ENCODE measurements at regions not wholly inside any gene's neighbourhood (a gene's known extent, or its start where the extent isn't known, plus 50 kb on each side); places are given as distances from the start of the nearest gene placed in this dataset.

GRCh38 chr4:19319607-19320006 lies 932.1 kb upstream of the SLIT2 start:
- H3K23ac ChIP-seq (ENCODE audit: low read length in 2 of 2) = no peak overlapping the region
- H4K8ac ChIP-seq (ENCODE audit: low read length) = no peak overlapping the region
- H3K4me2 ChIP-seq (ENCODE audit: low read length, poor library complexity, severe bottlenecking) = no peak overlapping the region
- H3K79me1 ChIP-seq (replicated peaks; ENCODE audit: low read length, poor library complexity, severe bottlenecking) = no peaks in the 10 kb centered on the region
- no peak overlapping the region for H2BK15ac ChIP-seq (ENCODE audit: low read depth, poor library complexity, severe bottlenecking)
- no peak for DNase-seq
- H3K4ac ChIP-seq (ENCODE audit: low read depth in 1 of 2, low read length in 2 of 2) = no peak overlapping the region
- no peak overlapping the region for H2AK5ac ChIP-seq (ENCODE audit: low read length, severe bottlenecking)
- 67% methylated on average over 1 of the region's 1 CpG for WGBS
- H3K18ac ChIP-seq (ENCODE audit: low read depth in 1 of 2, low read length in 2 of 2) = no peak overlapping the region
- H3K4me1 ChIP-seq (ENCODE audit: control insufficient read depth, insufficient read depth, low read depth, low read length) = no peaks in the 10 kb centered on the region
- no peak overlapping the region for H2AFZ ChIP-seq (ENCODE audit: low read depth, low read length)
- H3K14ac ChIP-seq (ENCODE audit: low read length in 2 of 2) = no peak overlapping the region
- H2BK5ac ChIP-seq (ENCODE audit: low read depth, low read length, poor library complexity, severe bottlenecking) = no peak overlapping the region
- H2BK120ac ChIP-seq (ENCODE audit: low read depth, low read length) = no peak overlapping the region
- H3K36me3 ChIP-seq (ENCODE audit: control insufficient read depth in 1 of 2, insufficient read depth in 2 of 2, low read depth in 1 of 2, low read length in 2 of 2) = no peaks in the 10 kb centered on the region
- no peak overlapping the region for H3K4me3 ChIP-seq (ENCODE audit: insufficient read depth in 1 of 2, low read depth in 1 of 2, low read length in 2 of 2)
- no peak overlapping the region for H2BK12ac ChIP-seq (ENCODE audit: low read length in 2 of 2)
- no peak overlapping the region for H3K9ac ChIP-seq (ENCODE audit: low read length)
- no peak overlapping the region for H4K91ac ChIP-seq (ENCODE audit: low read length)
- no peak overlapping the region for H3K27ac ChIP-seq (ENCODE audit: low read length, poor library complexity, severe bottlenecking)
- no peaks in the 10 kb centered on the region for H3K27me3 ChIP-seq (ENCODE audit: control insufficient read depth in 1 of 2, insufficient read depth in 1 of 2, low read length in 2 of 2)
- H3K9me3 ChIP-seq (ENCODE audit: control insufficient read depth, low read length) = no peaks in the 10 kb centered on the region

DNA sequence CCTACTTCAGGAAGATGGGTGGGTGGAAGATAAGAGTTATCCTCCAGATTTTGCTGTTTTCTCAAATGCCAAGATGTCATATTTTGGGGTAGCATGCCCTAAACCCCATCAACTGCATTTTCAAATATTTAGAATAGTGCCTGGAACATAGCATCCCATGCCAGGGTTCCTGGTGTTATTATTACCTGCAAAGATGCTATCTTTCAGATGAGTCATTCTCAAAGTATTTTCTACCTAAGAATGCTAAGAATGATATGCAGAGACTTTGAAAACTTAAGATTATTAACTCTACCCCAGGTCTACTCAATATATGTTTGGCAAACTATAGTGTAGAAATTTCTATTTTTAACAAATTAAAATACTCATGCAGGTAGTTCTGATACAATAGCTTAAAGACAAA lies 934.3 kb upstream of the SLIT2 start:
- Histone ChIP-seq H3K27me3 (ENCODE audit: control insufficient read depth in 1 of 2, insufficient read depth in 1 of 2, low read length in 2 of 2) (no peaks in the 10 kb centered on the region), H3K14ac (ENCODE audit: low read length in 2 of 2) (no peak overlapping the region), H3K18ac (ENCODE audit: low read depth in 1 of 2, low read length in 2 of 2) (no peak overlapping the region), H3K9ac (ENCODE audit: low read length) (no peak overlapping the region), H3K27ac (ENCODE audit: low read length, poor library complexity, severe bottlenecking) (no peak overlapping the region), H3K9me3 (ENCODE audit: control insufficient read depth, low read length) (no peaks in the 10 kb centered on the region), H2BK12ac (ENCODE audit: low read length in 2 of 2) (no peak overlapping the region), H3K79me1 (replicated peaks; ENCODE audit: low read length, poor library complexity, severe bottlenecking) (no peaks in the 10 kb centered on the region), H4K91ac (ENCODE audit: low read length) (no peak overlapping the region), H3K36me3 (ENCODE audit: control insufficient read depth in 1 of 2, insufficient read depth in 2 of 2, low read depth in 1 of 2, low read length in 2 of 2) (no peaks in the 10 kb centered on the region), H2AK5ac (ENCODE audit: low read length, severe bottlenecking) (no peak overlapping the region), H3K4ac (ENCODE audit: low read depth in 1 of 2, low read length in 2 of 2) (no peak overlapping the region), H3K23ac (ENCODE audit: low read length in 2 of 2) (no peak overlapping the region), H3K4me3 (ENCODE audit: insufficient read depth in 1 of 2, low read depth in 1 of 2, low read length in 2 of 2) (no peak overlapping the region), H2BK5ac (ENCODE audit: low read depth, low read length, poor library complexity, severe bottlenecking) (no peak overlapping the region), H2BK120ac (ENCODE audit: low read depth, low read length) (no peak overlapping the region), H3K4me2 (ENCODE audit: low read length, poor library complexity, severe bottlenecking) (no peak overlapping the region), H4K8ac (ENCODE audit: low read length) (no peak overlapping the region), H3K4me1 (ENCODE audit: control insufficient read depth, insufficient read depth, low read depth, low read length) (no peaks in the 10 kb centered on the region), H2AFZ (ENCODE audit: low read depth, low read length) (no peak overlapping the region), H2BK15ac (ENCODE audit: low read depth, poor library complexity, severe bottlenecking) (no peak overlapping the region)
- DNase-seq = no peak

DNA sequence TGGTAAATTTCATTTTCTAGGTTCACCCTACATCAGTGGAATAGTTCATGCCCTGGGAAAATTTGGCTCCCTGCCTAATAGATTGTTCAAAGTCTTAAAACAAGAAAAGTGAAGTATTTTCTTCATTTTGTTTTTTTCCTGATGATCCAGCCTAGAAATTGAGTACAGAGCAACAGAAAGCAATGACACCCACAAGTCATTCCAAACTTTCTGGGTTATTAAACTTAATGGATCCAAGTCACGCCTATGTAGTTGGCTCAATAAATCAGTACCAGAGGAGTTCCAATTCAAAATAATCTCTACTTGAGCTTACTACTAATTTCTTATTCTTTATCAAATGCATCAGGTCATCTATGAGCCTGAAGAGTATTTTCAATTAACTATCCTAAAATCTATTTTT lies 937.6 kb upstream of the SLIT2 start:
- no peak for DNase-seq
- Histone ChIP-seq H3K4me3 (ENCODE audit: insufficient read depth in 1 of 2, low read depth in 1 of 2, low read length in 2 of 2) (no peak overlapping the region), H3K4me2 (ENCODE audit: low read length, poor library complexity, severe bottlenecking) (no peak overlapping the region), H2BK12ac (ENCODE audit: low read length in 2 of 2) (no peak overlapping the region), H2BK15ac (ENCODE audit: low read depth, poor library complexity, severe bottlenecking) (no peak overlapping the region), H3K27ac (ENCODE audit: low read length, poor library complexity, severe bottlenecking) (no peak overlapping the region), H3K9me3 (ENCODE audit: control insufficient read depth, low read length) (no peaks in the 10 kb centered on the region), H3K36me3 (ENCODE audit: control insufficient read depth in 1 of 2, insufficient read depth in 2 of 2, low read depth in 1 of 2, low read length in 2 of 2) (no peaks in the 10 kb centered on the region), H2AFZ (ENCODE audit: low read depth, low read length) (no peak overlapping the region), H3K9ac (ENCODE audit: low read length) (no peak overlapping the region), H3K4me1 (ENCODE audit: control insufficient read depth, insufficient read depth, low read depth, low read length) (no peaks in the 10 kb centered on the region), H4K91ac (ENCODE audit: low read length) (no peak overlapping the region), H2BK5ac (ENCODE audit: low read depth, low read length, poor library complexity, severe bottlenecking) (no peak overlapping the region), H3K23ac (ENCODE audit: low read length in 2 of 2) (no peak overlapping the region), H3K27me3 (ENCODE audit: control insufficient read depth in 1 of 2, insufficient read depth in 1 of 2, low read length in 2 of 2) (no peaks in the 10 kb centered on the region), H3K4ac (ENCODE audit: low read depth in 1 of 2, low read length in 2 of 2) (no peak overlapping the region), H2AK5ac (ENCODE audit: low read length, severe bottlenecking) (no peak overlapping the region), H3K18ac (ENCODE audit: low read depth in 1 of 2, low read length in 2 of 2) (no peak overlapping the region), H3K79me1 (replicated peaks; ENCODE audit: low read length, poor library complexity, severe bottlenecking) (no peaks in the 10 kb centered on the region), H3K14ac (ENCODE audit: low read length in 2 of 2) (no peak overlapping the region), H4K8ac (ENCODE audit: low read length) (no peak overlapping the region), H2BK120ac (ENCODE audit: low read depth, low read length) (no peak overlapping the region)
- WGBS = 100% methylated on average over 1 of the region's 1 CpG

- Histone ChIP-seq H2BK120ac (ENCODE audit: low read depth, low read length) (no peak overlapping the region), H3K27ac (ENCODE audit: low read length, poor library complexity, severe bottlenecking) (no peak overlapping the region), H3K36me3 (ENCODE audit: control insufficient read depth in 1 of 2, insufficient read depth in 2 of 2, low read depth in 1 of 2, low read length in 2 of 2) (no peaks in the 10 kb centered on the region), H3K18ac (ENCODE audit: low read depth in 1 of 2, low read length in 2 of 2) (no peak overlapping the region), H2AK5ac (ENCODE audit: low read length, severe bottlenecking) (no peak overlapping the region), H3K9ac (ENCODE audit: low read length) (no peak overlapping the region), H3K14ac (ENCODE audit: low read length in 2 of 2) (no peak overlapping the region), H3K4me3 (ENCODE audit: insufficient read depth in 1 of 2, low read depth in 1 of 2, low read length in 2 of 2) (no peak overlapping the region), H3K79me1 (replicated peaks; ENCODE audit: low read length, poor library complexity, severe bottlenecking) (no peaks in the 10 kb centered on the region), H2BK5ac (ENCODE audit: low read depth, low read length, poor library complexity, severe bottlenecking) (no peak overlapping the region), H3K27me3 (ENCODE audit: control insufficient read depth in 1 of 2, insufficient read depth in 1 of 2, low read length in 2 of 2) (no peaks in the 10 kb centered on the region), H3K9me3 (ENCODE audit: control insufficient read depth, low read length) (no peaks in the 10 kb centered on the region), H4K8ac (ENCODE audit: low read length) (no peak overlapping the region), H3K4me1 (ENCODE audit: control insufficient read depth, insufficient read depth, low read depth, low read length) (no peaks in the 10 kb centered on the region), H3K4me2 (ENCODE audit: low read length, poor library complexity, severe bottlenecking) (no peak overlapping the region), H2AFZ (ENCODE audit: low read depth, low read length) (no peak overlapping the region), H4K91ac (ENCODE audit: low read length) (no peak overlapping the region), H3K4ac (ENCODE audit: low read depth in 1 of 2, low read length in 2 of 2) (no peak overlapping the region), H2BK12ac (ENCODE audit: low read length in 2 of 2) (no peak overlapping the region), H3K23ac (ENCODE audit: low read length in 2 of 2) (no peak overlapping the region), H2BK15ac (ENCODE audit: low read depth, poor library complexity, severe bottlenecking) (no peak overlapping the region)
- 31% methylated on average over 1 of the region's 2 CpGs for WGBS
- DNase-seq = peak; percentile 43
These were observed 942.3 kb upstream of the SLIT2 start for GRCh38 chr4:19309378-19309777.

Data from mesenchymal stem cell (in vitro differentiated cells and primary cell).